ENCODE measurements at regions not wholly inside any gene's neighbourhood (a gene's known extent, or its start where the extent isn't known, plus 50 kb on each side); places are given as distances from the start of the nearest gene placed in this dataset.

GRCh38 chrX:11954176-11954575, 184.1 kb upstream of the FRMPD4 start:
- TF ChIP-seq CTCF (conservative IDR thresholded peaks at IDR 0.05; ENCODE audit: low read depth, low read length) (no peak), RCOR1 (IDR thresholded peaks at IDR 0.05; ENCODE audit: insufficient replicate concordance, low read length) (no peak), RAD21 (IDR thresholded peaks at IDR 0.05; ENCODE audit: low read length) (no peak), POLR2A (IDR thresholded peaks at IDR 0.05; ENCODE audit: low read depth, low read length) (no peak), ELK1 (IDR thresholded peaks at IDR 0.05; ENCODE audit: borderline replicate concordance, low read depth, low read length) (no peak), FOS (IDR thresholded peaks at IDR 0.05; ENCODE audit: low read depth, low read length) (no peak), NFE2L2 (IDR thresholded peaks at IDR 0.05; ENCODE audit: low read depth, low read length) (no peak)

All from IMR-90 (cell line).